Stimulated activated CD4-positive, alpha-beta T cell treated with anti-CD3 and anti-CD28 coated beads, Interleukin-15, amount 100 ng/mL, for 24 hours (primary cell): ENCODE measurements at regions not wholly inside any gene's neighbourhood (a gene's known extent, or its start where the extent isn't known, plus 50 kb on each side); places are given as distances from the start of the nearest gene placed in this dataset.

ENCODE experiments used
- DNase-seq: peaks from one replicate; pipeline ENCODE4 v3.0.0-alpha.2; 2020

DNA sequence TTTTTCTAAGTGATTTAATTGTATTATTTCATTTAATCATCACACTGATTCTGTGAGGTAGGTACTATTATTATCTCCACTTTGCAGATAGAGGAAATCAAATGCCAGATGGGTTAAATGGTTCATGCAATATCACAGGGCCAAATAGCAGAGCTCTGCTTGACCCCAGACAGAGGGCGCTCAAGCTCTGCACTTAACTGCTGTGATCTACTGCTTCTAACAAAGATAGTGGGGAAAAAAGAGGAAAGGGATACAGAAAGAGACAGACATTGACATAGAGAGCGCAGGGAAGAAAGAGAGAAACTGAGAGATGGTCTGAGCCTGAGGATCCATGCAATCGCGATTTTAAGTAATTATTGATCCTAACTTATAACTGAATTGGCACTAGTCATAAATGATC lies 279.1 kb upstream of the THRB start:
- DNase-seq = peak; percentile 10

DNA sequence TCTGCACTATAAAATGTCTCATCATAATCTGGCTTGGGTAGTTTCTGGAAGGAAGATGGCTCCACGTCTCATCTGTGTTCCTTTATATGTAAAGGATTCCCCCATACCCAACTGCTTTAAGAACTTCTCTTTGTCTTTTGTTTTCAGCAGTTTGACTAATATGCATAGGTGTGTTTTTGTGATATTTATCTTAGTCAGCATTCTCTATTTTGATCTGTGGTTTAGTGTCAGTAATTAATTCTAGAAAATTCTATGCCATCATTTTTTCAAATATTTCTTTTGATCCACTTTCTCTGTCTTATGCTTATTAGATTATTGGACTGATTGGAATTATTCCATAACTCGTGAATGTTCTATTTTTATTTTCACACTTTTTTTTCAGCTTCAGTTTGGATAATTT lies 286.3 kb upstream of the THRB start:
- no peak for DNase-seq

DNA sequence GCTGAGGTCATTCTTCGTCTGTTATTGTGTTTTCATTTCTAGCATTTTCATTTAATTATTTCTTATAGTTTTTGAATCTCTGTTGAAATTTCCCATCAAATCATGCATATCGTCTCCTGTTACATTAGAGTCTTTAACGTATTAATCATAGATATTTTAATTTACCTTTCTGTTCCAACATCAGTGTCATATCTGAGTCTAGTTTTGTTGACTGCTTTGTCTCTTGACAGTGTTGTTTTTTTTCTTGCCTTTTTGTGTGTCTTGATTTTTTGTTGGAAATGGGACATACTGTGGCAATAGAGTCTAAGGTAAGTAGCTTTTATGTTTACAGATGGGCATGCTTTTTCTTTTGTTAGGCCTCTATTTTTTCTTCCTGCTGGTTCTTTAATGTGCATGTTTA lies 286.8 kb upstream of the THRB start:
- DNase-seq = no peak

DNA sequence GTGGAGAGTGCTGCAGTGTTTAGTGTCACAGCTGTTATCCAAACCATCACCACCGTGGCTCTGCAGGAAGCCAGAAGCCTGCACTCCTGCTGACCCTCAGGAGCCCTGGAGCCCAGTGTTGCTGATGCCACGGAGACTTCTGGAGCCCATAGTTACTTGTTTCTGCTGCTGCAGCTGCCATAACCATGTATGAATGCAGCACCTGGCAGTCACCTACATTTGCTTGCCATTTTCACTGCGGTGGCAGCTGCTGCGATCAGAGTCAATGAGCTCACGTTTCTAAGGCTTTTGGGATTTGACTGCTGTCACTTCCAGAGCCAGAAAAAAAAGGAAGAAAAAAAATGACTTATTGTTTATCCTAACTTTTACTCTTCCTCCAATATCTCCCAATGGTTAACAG lies 299.2 kb upstream of the THRB start:
- no peak for DNase-seq

DNA sequence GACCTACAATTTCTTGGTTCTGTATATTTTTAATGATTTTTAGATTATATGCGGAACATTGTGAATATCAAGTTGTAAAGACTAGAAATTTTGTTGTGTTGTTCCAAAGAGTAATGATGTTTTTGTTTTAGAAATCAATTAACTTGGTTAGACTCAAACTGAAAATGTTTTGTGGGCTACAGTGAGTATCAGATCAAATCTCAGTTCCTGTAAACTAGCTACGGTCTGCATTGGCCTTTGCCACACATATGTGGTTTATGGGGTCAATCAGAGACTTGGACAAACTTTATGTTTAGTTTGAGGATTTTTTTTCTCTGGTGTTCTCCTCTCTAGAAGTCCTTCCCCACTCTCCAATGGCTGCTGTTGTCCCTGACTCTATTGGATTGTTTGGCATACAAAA lies 308.0 kb upstream of the THRB start:
- DNase-seq = no peak

DNA sequence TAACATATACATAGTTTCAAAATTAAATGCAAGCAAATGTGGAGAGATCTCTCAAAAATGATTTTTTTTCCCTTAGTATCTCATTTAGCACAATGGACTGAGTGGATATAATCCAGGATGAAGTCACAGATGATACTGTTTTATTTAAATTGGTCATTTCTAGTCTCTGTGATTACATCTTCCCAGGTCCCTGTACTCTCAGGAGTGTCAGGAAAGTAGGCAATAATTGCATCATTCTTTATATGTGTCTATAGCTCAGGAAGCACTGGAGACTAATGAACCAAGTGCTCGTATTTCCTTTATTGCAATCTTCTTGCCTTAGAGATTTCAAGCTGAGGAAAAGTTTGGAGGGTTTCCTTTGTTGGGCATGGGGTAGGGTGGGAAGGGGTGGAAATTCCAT lies 309.4 kb upstream of the THRB start:
- DNase-seq = no peak

DNA sequence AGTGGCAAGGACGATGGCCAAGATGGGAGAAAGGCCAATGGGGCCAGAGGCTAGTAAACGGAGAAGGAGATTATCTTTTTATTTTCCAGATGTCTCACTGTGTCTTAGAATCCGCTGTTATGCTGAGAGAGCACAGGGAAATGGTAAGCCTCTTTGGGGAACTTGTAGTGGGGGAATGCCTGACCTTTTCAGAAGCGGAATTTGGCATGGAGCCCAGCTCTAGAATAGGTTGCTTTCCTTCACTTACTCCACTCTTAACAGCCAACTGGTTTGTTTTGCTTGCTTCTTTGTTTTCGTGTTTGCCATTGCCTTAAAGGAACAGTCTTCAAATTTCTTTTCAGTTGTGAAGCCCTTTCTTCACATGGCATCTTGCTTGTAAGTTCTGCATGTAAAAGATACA lies 316.2 kb upstream of the THRB start:
- no peak for DNase-seq

DNA sequence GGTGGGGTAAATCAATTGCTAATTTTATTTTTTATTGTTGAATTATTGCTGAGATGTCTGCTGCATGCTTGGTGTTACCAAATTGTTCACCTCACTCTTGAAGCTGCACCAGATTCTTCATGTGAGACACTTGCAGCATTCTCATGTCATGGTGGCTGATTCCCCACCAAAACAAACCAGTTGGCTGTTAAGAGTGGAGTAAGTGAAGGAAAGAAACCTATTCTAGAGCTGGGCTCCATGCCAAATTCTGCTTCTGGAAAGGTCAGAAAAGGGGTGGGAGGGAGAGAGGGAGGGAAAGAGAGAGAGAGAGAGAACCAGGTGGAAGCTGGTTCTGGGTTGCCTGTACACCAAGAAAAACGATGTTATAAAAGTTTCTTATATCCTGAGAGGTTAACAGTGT lies 317.5 kb upstream of the THRB start:
- DNase-seq = no peak

DNA sequence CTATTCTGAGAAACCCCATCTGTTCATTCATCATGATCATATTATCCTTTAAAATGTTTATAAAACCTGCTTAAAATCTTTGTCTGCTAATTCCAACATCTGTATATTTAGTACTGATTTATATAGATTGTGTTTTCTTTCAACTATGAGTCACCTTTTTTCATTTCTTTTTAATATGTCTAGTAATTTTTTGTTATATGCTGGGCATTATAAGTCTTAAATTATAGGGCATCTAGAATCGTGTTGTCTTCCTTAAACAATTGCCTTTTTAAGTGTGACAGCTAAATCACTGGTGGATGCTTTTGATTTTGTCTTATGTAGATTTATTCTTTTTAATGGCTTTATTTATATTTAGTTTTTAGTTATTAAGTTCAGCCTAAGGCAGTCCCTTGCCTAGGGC lies 323.4 kb upstream of the THRB start:
- no peak for DNase-seq

DNA sequence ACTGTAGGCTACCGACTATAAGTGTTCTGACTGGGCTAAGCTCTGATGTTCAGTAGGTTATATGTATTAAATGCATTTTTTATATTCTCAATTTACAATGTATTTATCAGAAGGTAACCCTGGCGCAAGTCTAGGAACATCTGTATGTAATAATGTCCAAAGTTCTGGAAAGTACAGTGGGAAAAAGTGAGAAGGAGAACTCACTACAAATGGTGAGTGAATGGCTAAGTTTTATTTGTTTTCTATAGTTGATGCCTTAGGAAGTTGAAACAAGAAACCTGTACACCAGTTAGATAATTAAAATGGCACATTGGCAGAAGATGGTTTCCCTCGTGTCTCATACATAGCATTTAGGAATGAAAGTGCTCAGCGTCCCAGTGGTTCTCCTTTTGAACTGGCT lies 333.4 kb upstream of the THRB start:
- DNase-seq = no peak

DNA sequence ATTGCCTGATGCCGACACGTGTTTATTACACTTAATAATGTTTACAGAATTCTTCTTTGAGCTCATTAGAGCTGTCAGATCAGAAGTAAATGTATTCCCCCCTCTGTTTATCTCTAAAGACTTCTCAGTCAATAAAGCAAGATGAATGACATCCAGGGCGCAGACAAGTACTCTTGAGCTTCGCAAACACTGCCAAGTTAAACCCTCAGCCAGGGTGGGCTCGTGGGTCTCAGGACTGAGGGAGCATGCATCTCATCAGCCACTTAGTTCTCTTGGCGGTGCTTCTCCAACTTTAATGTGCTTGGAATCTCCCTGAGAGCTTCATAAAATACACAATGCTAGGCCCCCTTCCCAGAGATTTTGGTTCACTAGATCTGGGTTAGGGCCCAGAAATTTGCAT lies 333.9 kb upstream of the THRB start:
- DNase-seq = no peak

DNA sequence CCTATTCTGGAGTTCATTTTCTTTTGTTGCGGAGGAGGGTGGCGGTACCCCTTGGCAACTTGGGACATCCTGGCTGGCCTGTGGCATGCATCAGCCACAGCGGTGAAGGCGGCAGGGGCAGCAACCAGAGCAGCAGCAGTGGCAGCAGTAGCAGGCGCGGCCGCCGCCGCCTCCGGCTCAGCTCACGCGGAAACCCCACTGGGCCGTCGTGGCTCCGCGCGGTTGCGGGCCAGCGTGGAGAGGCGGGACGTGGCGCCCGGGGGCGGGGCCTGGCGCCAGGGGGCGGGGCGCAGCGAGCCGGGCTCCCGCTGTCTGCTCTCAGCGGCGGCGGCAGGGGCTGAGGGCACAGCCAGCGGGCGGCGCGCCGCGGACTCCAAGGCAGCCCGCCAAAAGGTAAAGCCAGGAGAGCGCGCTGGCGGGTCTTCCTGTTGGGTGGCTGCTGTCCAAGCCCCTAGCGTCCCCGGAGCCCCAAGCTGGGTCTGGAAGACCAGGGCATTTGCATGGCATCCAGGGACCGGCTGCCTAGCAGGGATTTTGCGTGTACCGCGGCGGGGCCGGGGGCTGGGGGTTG lies 334.4 kb upstream of the THRB start:
- no peak for DNase-seq

DNA sequence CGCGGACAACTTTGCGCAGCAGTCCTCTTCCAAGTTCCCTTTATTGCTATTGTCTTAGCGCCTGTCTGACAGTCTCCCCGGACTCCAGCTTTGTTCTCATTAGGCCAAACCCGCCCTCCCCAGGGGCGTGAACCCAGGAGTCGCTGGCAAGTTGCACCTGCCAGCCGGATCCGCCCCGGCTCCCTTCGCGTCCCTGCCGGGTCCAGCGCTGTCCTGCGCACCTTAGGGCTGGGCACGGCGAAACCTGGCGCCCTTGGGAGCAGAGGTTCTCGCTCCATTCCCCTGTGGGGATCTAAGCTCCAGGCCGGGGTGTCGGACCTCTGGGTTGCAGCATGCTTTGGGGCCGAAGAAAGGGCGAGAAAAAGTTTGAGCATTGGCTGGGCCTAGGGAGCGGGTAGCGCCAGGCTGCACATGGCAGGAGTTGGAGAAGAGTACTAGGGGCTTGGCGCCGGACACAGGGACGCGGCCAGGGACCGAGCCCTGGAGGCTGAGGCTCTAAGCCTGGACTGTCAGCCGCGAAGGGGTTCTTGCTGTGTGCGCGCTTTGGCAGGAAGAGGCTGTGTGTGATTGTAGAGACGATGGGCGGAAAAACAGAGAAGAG lies 335.1 kb upstream of the THRB start:
- DNase-seq = no peak

DNA sequence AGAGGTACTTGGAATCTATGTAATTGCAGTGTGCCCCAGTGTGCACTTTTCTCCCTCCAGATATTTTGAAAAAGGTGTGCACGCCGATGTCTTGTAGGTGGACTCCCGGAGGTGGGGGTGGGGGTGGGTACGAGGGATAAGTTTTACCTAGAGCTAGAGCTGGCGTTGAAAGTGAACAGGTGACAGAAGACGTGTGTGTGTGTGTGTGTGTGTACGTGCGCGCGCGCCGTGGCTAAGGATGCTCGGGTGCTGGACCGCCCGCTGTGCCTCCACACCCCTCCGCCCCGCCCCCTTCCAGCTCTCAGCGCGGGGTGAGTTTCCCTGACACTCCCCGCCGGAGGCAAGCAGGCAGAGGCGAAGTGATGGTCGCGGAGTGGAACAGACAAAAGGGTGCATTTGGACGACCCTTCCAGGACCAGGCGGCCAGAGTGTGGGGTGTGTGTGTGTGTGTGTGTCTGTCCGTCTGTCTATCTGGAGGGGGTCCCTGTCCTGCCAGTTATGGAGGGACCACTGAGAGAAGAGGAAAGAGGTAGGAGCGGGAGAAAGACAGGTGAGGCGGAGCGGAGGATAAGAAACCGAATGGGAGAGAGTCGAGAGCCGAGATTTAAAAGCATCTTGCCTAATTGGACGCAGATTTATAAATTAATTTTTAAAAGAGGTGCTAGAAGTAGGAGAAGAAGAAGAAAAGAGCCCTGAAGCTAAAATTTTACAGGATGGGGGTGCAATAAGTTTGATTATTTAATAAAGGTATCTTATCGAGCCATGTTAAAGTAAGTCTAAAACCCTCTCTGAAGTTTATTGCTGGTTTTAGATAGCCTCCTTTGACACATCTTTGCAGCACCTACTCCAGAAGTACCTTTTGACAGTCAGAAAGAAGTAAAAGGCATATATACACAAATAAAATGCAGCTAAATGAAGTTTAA lies 335.8 kb upstream of the THRB start:
- no peak for DNase-seq

DNA sequence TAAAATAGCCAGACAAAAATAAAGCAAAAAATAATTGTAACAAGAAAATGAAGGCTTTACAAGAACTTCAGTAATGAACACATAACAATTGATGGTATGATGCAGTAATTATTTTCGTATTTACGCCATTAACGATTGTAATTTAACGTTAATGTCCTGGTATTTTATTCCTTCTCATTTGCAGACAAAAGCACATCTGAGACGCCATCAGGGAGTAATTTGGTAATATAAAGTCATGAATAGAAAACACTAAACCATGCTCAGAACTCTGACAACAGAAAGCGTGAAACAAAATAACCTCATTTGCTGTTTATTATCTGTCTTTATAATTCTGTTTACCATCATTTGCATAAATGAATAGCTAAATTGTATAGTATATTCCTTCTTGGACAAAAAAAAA lies 336.6 kb upstream of the THRB start:
- DNase-seq = no peak

DNA sequence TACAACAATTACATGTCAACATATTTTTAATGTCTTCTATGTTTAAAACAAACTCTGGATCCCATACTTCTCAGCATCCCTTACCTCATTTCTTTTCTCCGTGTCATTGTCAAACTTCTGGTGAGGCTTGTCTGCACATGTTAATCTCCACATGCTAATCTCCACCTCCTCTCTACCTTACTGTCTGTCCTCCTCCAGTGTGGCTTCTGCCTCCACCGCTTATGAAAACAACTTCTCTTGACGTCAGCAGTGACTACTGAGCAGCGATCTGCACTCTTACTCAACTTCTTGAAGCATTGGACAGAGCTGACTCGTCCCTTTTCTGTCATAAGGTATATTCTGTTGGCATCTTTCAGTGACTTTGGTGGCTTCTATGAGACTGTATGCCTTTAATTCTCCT lies 338.2 kb upstream of the THRB start:
- no peak for DNase-seq

DNA sequence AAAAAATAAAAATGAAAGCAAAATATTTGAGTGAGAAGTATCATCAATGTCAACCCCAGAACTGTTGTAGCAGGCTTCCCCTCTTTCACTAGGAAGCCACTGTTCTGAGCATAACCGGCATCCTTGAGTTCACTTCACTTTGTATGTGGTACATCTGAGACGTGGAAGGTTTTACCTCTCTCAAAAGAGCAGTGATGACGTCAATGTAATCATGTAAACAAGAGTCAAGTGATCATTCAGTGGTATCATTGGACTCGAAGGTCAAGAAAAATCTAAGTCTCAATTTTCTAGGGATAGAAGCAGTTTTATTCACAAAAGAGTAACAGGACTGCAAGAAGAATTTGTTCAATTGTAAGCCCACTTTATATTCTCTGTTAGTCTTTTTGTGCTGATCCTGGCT lies 339.8 kb upstream of the THRB start:
- no peak for DNase-seq

DNA sequence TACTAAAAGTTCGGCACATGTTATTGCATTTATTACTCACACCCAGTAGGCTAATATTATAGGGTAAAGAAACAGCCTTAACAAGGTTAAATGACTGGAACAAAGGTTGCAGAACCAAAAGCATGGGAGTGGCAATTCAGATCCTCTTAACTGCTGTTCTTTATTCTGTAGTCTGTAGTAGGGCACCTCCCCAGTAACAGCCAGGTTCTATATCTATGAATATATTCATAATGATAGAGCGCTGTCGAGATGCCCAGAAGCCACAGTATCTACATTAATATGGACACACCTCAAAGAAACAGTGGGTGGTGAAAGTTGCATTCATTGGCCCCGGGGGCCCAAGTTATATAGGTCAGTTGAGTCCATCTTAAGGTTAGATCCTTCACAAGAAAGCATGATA lies 340.9 kb upstream of the THRB start:
- DNase-seq = no peak

DNA sequence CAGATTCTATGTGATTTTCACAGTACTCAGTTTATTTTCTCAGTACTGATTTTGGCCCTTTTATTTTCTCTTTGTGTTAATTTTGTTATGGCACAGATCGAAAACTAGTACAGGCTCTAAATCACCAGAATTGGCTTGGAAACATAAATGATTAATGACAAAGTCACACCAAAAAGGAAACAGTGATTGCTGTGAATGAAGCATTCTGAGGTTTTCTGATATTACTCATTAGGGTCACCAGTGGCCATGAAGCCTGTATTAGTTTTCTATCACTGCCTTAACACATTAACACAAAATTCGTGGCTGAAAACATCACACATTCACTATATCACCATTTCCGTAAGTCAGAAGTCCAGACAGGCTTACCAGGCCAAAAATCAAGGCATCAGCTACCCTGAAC lies 343.0 kb upstream of the THRB start:
- no peak for DNase-seq

DNA sequence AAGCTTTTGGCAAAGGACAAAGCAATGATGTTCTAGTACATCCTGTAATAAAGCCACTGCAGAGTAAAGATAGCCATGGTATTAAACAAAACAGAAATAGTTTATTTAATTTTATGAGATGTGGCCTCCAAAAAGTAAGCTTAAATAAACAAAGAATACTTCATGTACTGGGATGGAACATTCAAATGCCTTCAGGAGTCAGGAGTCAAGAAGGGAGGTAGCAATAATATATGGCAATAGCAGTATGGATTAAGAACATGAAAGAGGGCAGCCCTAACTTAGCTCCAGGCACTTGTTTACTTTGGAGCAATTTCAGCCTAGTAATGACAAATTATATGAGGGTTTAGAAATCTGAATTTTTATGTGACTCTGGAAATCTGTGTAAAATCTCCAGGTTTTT lies 343.9 kb upstream of the THRB start:
- no peak for DNase-seq

DNA sequence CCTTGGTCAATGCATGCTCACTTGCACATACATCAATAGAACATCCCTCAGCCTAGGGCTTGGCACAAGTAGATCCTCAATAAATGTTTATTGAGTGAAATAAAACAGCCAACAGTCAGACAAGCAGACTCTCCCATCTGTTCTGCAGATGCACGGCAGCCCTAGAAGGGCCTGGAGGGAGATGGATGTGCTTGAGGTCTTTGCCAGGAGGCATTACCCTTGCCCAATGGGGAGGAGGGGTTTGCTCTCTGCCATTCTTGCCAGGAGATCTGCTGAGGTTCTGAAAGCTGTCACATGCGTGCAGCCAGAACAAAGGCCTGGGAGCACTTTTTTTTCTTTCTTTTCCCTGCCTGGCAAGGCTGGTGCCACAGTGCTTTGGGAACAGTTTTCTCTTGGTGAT lies 349.3 kb upstream of the THRB start:
- no peak for DNase-seq

DNA sequence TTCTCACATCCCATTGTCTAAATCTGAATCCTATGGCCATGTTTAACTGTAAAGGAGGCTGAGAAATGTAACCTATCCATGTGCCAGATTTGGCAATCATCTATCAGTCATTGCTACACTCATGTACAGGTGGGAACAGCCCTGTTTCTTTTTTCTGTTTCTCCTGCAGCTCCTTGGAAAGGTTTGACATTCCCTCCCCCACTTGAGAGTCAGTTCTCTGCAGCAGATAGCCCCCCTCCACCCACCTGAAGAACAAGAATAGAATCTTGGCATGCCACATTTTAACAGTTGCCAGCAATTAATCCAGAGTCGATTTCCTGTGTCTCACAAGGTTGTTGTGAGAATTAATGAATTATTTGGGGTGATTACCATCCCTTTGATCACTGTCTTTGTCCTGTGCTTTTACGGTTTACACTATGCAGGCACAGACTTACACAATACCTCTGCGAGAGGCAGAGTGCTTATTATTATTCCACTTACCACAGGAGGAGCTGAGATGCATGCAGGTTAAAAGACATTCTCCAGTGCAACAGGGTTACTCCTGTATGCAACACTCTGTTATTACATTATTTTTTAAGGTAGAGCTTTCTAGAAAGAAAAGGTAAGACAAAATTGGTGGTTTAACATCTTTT lies 351.0 kb upstream of the THRB start:
- DNase-seq = no peak

DNA sequence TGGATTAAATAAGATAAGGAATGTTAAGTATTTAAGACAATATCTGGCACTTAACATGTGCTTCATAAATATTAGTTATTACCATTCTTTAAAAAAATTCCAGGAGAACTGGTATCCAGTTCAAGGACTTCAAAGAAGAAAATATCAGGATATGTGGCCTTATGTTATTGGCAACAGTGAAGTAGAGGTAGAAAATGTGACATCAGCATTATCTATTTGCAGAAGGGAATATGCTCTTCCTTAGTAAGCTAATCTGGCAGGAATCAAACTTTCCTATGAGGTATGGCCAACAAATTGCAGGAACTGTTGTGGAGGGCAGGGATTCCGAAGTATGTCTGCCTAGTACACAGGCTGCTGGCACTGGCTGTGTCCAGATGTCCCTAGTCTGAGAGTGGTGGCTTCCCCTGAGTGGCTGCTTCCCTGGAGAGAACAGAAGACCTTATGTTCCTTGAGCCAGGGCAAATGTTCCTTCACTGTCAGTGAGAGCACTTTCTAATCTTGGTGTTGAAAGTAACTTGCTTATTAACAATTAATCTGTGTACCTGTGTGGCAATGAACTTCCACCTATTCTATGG lies 351.7 kb upstream of the THRB start:
- DNase-seq = no peak

DNA sequence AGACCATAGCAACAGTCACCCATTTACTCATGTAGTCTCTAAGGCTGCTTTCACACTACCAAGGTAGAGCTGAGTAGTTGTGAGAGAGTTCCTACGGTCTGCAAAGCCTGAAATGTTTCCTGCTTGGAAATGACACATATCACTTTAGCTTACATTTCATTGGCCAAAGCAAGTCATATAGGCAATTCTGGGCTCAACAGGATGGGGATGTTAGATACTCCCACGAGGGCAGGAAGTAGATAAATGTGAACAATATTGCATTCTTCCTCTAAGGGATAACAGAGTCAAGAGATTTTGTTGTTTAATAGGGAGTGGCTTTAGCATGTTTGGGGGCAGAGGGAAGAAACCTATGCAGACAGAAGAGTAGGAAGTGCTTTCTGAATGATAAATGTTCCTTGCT lies 355.6 kb upstream of the THRB start:
- no peak for DNase-seq
